GM10248 (cell line): ENCODE measurements at regions not wholly inside any gene's neighbourhood (a gene's known extent, or its start where the extent isn't known, plus 50 kb on each side); places are given as distances from the start of the nearest gene placed in this dataset.

ENCODE experiments used
- CTCF ChIA-PET: fragments of 300-600 bp; sonication (Branson Sonifier 250); formaldehyde crosslinking; extraction: SDS; loops from one replicate; lab custom pipeline; 2021; ENCODE audit warnings: antibody characterized with exemption; lab: Yijun Ruan, JAX
- POLR2A ChIA-PET: fragments of 350-650 bp; sonication (Branson Sonifier 250); formaldehyde crosslinking; extraction: SDS; loops from one replicate; lab custom pipeline; 2020; ENCODE audit warnings: antibody characterized with exemption; lab: Yijun Ruan, JAX
- DNase-seq: peaks from one replicate; pipeline ENCODE4 v3.0.0; 2012; ENCODE audit errors: extremely low spot score
- CTCF ChIP-seq: IDR thresholded peaks from 2 replicates; pipeline ENCODE4 v1.5.1; 2012; ENCODE audit warnings: mild to moderate bottlenecking, low read depth; ENCODE audit errors: extremely low read depth, missing control alignments, control extremely low read depth

DNA sequence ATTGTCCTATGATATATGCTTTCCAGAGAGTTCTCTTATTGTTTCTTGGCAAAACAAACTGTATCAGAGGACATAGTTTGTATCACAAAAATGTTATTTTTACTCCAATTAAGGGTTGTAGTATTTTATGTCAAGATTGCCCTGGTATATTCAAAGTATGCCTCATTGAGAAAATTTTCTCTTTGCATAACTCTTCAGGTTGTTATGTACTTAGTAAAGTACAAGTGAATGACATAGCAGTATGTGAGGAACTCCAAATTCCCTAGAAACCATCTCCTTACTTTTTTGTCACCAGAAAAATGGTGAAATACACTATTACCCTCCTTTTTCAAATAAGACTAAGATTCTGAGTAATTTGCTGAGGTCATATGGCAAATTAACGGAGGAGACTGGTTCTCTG, 355.3 kb downstream of the NFIB start:
- DNase-seq = no peak
- ChIA-PET CTCF (interaction anchor here (1.5 to 1.8 kb wide), 2 partner anchors 12 to 27 kb away, joined by 3 to 4 read pairs; no protein-coding TSS in a partner anchor), POLR2A (no interaction called here)
- TF ChIP-seq CTCF = no peak

- ChIA-PET CTCF (interaction anchor here (0.8 to 1.0 kb wide), 2 partner anchors 10 to 21 kb away, joined by 3 read pairs; no protein-coding TSS in a partner anchor), POLR2A (no interaction called here)
- no peak for DNase-seq
- no peak for TF ChIP-seq CTCF
Observed at GRCh38 chr9:13957089-13957488, 356.9 kb downstream of the NFIB start.

- DNase-seq = no peak
- TF ChIP-seq CTCF = no peak
- POLR2A ChIA-PET = no interaction called here
- CTCF ChIA-PET = no interaction called here
Observed at GRCh38 chr9:13956107-13956506, 357.8 kb downstream of the NFIB start.

DNA sequence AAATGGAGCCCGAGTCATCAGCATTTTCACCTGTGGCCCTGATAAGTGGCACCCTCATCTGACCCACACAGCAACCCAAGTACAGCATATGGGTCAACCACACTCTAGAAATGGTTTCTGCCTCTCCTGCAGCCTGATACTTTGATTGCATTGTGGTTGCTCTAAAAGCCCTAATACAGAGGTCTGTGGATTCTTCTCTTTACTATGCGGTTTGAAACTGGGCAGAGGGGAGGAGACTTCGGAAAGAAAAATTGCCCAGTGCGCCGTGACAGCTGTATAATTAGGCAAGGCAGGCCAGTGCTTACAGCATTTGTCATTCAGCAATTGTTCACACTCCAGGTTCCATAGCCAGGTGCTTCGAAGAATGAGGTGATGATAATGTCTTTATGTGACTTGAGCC, 361.0 kb downstream of the NFIB start:
- ChIA-PET CTCF (no interaction called here), POLR2A (no interaction called here)
- no peak for DNase-seq
- no peak for TF ChIP-seq CTCF

DNA sequence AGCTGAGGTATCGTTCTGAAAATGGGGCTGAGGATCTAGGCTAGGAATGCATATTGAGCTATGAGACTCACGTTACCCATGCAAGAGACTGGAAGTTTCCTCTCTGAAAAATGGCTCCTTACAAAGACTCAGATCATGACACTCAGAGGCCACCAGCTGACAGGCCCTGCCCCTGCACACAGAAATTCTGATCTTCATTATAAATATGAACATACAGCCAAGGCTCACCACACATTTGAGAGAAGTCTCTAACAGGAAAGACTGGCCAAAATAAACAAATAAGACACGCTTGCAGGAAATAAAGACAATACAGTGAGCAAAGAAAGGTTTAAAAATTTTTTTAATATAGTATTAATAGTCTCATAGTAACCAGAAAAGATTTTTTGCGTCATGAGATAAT, 365.9 kb downstream of the NFIB start:
- DNase-seq = no peak
- CTCF ChIA-PET = no interaction called here
- POLR2A ChIA-PET = no interaction called here
- no peak for TF ChIP-seq CTCF

GRCh38 chr9:13943176-13943575, 370.8 kb downstream of the NFIB start:
- ChIA-PET POLR2A (no interaction called here), CTCF (interaction anchor here (1.2 kb wide), 1 partner anchor 24 kb away, joined by 3 read pairs; no protein-coding TSS in a partner anchor)
- DNase-seq = no peak
- no peak for TF ChIP-seq CTCF
